ENCODE measurements at regions not wholly inside any gene's neighbourhood (a gene's known extent, or its start where the extent isn't known, plus 50 kb on each side); places are given as distances from the start of the nearest gene placed in this dataset.
"Not testable (repeated sequence)": the region's sequence is repeated elsewhere in the genome, so short reads cannot be mapped to it uniquely, and the experiment has no call there.

- H3K9ac ChIP-seq (ENCODE audit: low read length); H4K20me1 ChIP-seq (ENCODE audit: insufficient read depth, low read length); H3K79me2 ChIP-seq (ENCODE audit: insufficient read depth, low read length); H3K27ac ChIP-seq (ENCODE audit: low read depth, low read length, poor library complexity, severe bottlenecking); H3K4me3 ChIP-seq (ENCODE audit: low read depth, low read length, poor library complexity, severe bottlenecking); H3K4me1 ChIP-seq (ENCODE audit: insufficient read depth, low read length, severe bottlenecking); H3F3A ChIP-seq (ENCODE audit: insufficient read depth, low read length); H3K9me2 ChIP-seq (ENCODE audit: low read depth, low read length); H3K36me3 ChIP-seq (ENCODE audit: insufficient read depth, low read length); H3K4me2 ChIP-seq (ENCODE audit: low read length); H3K9me3 ChIP-seq (ENCODE audit: low read length); H3K27me3 ChIP-seq (ENCODE audit: insufficient read depth, low read length); H2AFZ ChIP-seq (ENCODE audit: low read length): not testable (repeated sequence)
Observed at GRCh38 chr13:18663222-18663621, 518.4 kb downstream of the TUBA3C start.

GRCh38 chr13:18643644-18644172 lies 537.9 kb downstream of the TUBA3C start:
- not testable (repeated sequence) for H3K79me2 ChIP-seq (ENCODE audit: insufficient read depth, low read length); H4K20me1 ChIP-seq (ENCODE audit: insufficient read depth, low read length); H3K27ac ChIP-seq (ENCODE audit: low read depth, low read length, poor library complexity, severe bottlenecking)

DNA sequence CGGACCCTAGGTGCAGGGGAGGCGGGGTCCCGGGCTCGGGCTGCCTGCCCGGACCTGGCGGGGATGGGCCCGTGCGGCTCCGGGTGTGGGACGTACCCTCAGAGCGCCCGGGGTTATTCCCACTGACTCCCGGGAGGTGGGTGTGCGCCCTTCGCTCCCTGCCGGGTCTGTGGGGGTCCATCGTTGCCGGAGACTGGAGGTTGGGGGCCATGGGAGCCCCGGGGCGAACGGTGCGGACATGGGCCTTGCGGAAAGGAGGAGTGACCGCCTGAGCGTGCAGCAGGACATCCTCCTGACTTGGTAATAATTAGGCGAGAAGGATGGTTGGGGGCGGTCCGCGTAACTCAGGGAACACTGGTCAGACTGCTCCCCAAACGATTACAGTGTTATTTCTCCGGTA lies 552.7 kb downstream of the TUBA3C start:
- H3K27me3 ChIP-seq (ENCODE audit: insufficient read depth, low read length); H3K9me3 ChIP-seq (ENCODE audit: low read length); H3K9ac ChIP-seq (ENCODE audit: low read length); H3F3A ChIP-seq (ENCODE audit: insufficient read depth, low read length); H3K4me2 ChIP-seq (ENCODE audit: low read length); H3K4me3 ChIP-seq (ENCODE audit: low read depth, low read length, poor library complexity, severe bottlenecking); H3K79me2 ChIP-seq (ENCODE audit: insufficient read depth, low read length); H3K9me2 ChIP-seq (ENCODE audit: low read depth, low read length); H2AFZ ChIP-seq (ENCODE audit: low read length); H3K27ac ChIP-seq (ENCODE audit: low read depth, low read length, poor library complexity, severe bottlenecking); H3K4me1 ChIP-seq (ENCODE audit: insufficient read depth, low read length, severe bottlenecking); H3K36me3 ChIP-seq (ENCODE audit: insufficient read depth, low read length); H4K20me1 ChIP-seq (ENCODE audit: insufficient read depth, low read length): not testable (repeated sequence)

More at GRCh38 chr13:18643644-18644172, 537.9 kb downstream of the TUBA3C start:
- not testable (repeated sequence) for H2AFZ ChIP-seq (ENCODE audit: low read length); H3F3A ChIP-seq (ENCODE audit: insufficient read depth, low read length); H3K4me3 ChIP-seq (ENCODE audit: low read depth, low read length, poor library complexity, severe bottlenecking); H3K9ac ChIP-seq (ENCODE audit: low read length); H3K36me3 ChIP-seq (ENCODE audit: insufficient read depth, low read length); H3K4me1 ChIP-seq (ENCODE audit: insufficient read depth, low read length, severe bottlenecking); H3K9me2 ChIP-seq (ENCODE audit: low read depth, low read length); H3K27me3 ChIP-seq (ENCODE audit: insufficient read depth, low read length); H3K4me2 ChIP-seq (ENCODE audit: low read length); H3K9me3 ChIP-seq (ENCODE audit: low read length)
- TF ChIP-seq, protein P1, sequence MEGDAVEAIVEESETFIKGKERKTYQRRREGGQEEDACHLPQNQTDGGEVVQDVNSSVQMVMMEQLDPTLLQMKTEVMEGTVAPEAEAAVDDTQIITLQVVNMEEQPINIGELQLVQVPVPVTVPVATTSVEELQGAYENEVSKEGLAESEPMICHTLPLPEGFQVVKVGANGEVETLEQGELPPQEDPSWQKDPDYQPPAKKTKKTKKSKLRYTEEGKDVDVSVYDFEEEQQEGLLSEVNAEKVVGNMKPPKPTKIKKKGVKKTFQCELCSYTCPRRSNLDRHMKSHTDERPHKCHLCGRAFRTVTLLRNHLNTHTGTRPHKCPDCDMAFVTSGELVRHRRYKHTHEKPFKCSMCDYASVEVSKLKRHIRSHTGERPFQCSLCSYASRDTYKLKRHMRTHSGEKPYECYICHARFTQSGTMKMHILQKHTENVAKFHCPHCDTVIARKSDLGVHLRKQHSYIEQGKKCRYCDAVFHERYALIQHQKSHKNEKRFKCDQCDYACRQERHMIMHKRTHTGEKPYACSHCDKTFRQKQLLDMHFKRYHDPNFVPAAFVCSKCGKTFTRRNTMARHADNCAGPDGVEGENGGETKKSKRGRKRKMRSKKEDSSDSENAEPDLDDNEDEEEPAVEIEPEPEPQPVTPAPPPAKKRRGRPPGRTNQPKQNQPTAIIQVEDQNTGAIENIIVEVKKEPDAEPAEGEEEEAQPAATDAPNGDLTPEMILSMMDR (IDR thresholded peaks at IDR 0.05; ENCODE audit: low read length) = peak; percentile 47

- H3K9ac ChIP-seq (ENCODE audit: low read length) = no peak overlapping the region
- no peaks in the 10 kb centered on the region for H3K4me1 ChIP-seq (ENCODE audit: insufficient read depth, low read length, severe bottlenecking)
- no peaks in the 10 kb centered on the region for H3K9me2 ChIP-seq (ENCODE audit: low read depth, low read length)
- H3K36me3 ChIP-seq (ENCODE audit: insufficient read depth, low read length) = no peaks in the 10 kb centered on the region
- no peak overlapping the region for H2AFZ ChIP-seq (ENCODE audit: low read length)
- no peak overlapping the region for H3K4me3 ChIP-seq (ENCODE audit: low read depth, low read length, poor library complexity, severe bottlenecking)
- H4K20me1 ChIP-seq (ENCODE audit: insufficient read depth, low read length) = no peaks in the 10 kb centered on the region
- TF ChIP-seq, protein P1 (IDR thresholded peaks at IDR 0.05; ENCODE audit: low read length) = no peak
- H3K4me2 ChIP-seq (ENCODE audit: low read length) = no peak overlapping the region
- H3F3A ChIP-seq (ENCODE audit: insufficient read depth, low read length) = no peaks in the 10 kb centered on the region
- H3K9me3 ChIP-seq (ENCODE audit: low read length) = no peaks in the 10 kb centered on the region
- no peaks in the 10 kb centered on the region for H3K79me2 ChIP-seq (ENCODE audit: insufficient read depth, low read length)
- no peaks in the 10 kb centered on the region for H3K27me3 ChIP-seq (ENCODE audit: insufficient read depth, low read length)
- H3K27ac ChIP-seq (ENCODE audit: low read depth, low read length, poor library complexity, severe bottlenecking) = no peak overlapping the region
Observed at GRCh38 chr13:18628428-18628827, 553.2 kb downstream of the TUBA3C start.

DNA sequence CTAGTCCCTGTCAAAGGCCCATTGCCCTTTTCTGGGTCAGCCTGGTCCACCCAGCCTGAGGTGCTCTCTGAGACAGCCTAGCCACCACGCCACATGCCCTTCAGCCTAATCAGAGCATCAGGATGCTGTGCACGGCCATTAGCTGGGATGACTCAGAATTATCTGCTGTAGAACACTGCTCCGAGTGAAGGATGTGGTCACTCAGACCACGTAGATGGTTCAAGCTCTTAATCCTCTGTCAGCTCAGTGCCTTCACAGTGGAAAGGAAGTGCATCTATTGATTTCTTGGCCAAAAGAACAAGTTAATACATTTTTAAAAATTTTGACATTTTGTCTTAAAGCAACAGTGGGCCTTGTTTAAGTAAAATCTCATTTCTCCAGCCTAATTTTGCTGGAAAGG lies 557.6 kb downstream of the TUBA3C start:
- H3K4me1 ChIP-seq (ENCODE audit: insufficient read depth, low read length, severe bottlenecking); H3K9ac ChIP-seq (ENCODE audit: low read length); H4K20me1 ChIP-seq (ENCODE audit: insufficient read depth, low read length); H3F3A ChIP-seq (ENCODE audit: insufficient read depth, low read length); H3K27ac ChIP-seq (ENCODE audit: low read depth, low read length, poor library complexity, severe bottlenecking); H3K4me2 ChIP-seq (ENCODE audit: low read length); H3K36me3 ChIP-seq (ENCODE audit: insufficient read depth, low read length); H3K9me3 ChIP-seq (ENCODE audit: low read length); H3K27me3 ChIP-seq (ENCODE audit: insufficient read depth, low read length); H3K9me2 ChIP-seq (ENCODE audit: low read depth, low read length); H3K4me3 ChIP-seq (ENCODE audit: low read depth, low read length, poor library complexity, severe bottlenecking); H2AFZ ChIP-seq (ENCODE audit: low read length); H3K79me2 ChIP-seq (ENCODE audit: insufficient read depth, low read length): not testable (repeated sequence)

- H4K20me1 ChIP-seq (ENCODE audit: insufficient read depth, low read length); H3K9me2 ChIP-seq (ENCODE audit: low read depth, low read length); H3K27ac ChIP-seq (ENCODE audit: low read depth, low read length, poor library complexity, severe bottlenecking); H3K4me2 ChIP-seq (ENCODE audit: low read length); H3K9ac ChIP-seq (ENCODE audit: low read length); H3K36me3 ChIP-seq (ENCODE audit: insufficient read depth, low read length); H3K79me2 ChIP-seq (ENCODE audit: insufficient read depth, low read length); H2AFZ ChIP-seq (ENCODE audit: low read length); H3K4me3 ChIP-seq (ENCODE audit: low read depth, low read length, poor library complexity, severe bottlenecking); H3K27me3 ChIP-seq (ENCODE audit: insufficient read depth, low read length); H3K9me3 ChIP-seq (ENCODE audit: low read length); H3K4me1 ChIP-seq (ENCODE audit: insufficient read depth, low read length, severe bottlenecking); H3F3A ChIP-seq (ENCODE audit: insufficient read depth, low read length): not testable (repeated sequence)
Observed at GRCh38 chr13:18618442-18618841, 563.2 kb downstream of the TUBA3C start.
